Suppressor macrophage treated with lipopolysaccharide for 1 hour (primary cell): ENCODE measurements at regions not wholly inside any gene's neighbourhood (a gene's known extent, or its start where the extent isn't known, plus 50 kb on each side); places are given as distances from the start of the nearest gene placed in this dataset.
"Not testable (repeated sequence)": the region's sequence is repeated elsewhere in the genome, so short reads cannot be mapped to it uniquely, and the experiment has no call there.

Experiments used
- DNase-seq, 3 donors: peaks; one replicate each; pipeline ENCODE4 v3.0.0-alpha.2; 2020 to 2022

DNA sequence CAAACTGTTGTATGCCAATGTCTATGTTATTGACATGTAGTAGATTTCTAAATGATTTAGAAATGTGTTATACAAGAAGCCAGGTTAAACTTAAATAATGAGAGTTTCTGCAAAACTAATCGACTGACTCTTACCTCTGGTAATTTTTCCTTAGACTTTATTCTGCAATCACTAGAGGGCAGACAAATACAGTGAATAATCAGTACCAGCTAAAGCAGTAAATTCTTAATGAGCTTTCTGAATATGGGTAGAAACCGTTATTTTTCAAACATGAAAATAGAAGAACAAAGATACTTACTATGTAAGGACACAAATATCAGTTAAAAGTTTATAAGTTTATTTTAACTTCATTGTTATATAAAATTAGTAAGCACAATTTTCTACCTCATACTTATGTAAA lies 97.9 kb upstream of the RGS1 start:
- peak; percentile 45 to 79 (median 78) for DNase-seq

- peak; percentile 59 to 73 (median 67) for DNase-seq
These were observed 89.7 kb upstream of the RGS1 start for GRCh38 chr1:192485692-192486436.

DNA sequence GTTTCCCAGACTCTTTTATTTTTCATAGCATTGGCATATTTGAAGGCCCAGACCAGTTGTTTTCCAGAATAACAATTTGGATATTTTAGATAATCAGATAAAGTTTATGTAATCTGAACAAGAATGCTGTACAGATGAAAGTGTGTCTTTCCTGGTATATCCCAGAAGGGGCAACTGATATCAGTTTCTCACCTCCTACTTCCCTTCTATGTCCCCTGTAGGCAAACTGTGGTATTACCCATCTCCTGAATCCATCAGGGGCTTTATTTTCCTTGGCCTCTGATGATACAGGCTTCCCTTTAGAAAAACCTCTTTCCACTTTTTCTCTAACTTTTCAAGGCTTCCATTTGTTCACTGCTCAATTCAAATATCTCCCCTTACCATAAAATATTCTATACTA lies 87.5 kb upstream of the RGS1 start:
- no peak for DNase-seq

DNA sequence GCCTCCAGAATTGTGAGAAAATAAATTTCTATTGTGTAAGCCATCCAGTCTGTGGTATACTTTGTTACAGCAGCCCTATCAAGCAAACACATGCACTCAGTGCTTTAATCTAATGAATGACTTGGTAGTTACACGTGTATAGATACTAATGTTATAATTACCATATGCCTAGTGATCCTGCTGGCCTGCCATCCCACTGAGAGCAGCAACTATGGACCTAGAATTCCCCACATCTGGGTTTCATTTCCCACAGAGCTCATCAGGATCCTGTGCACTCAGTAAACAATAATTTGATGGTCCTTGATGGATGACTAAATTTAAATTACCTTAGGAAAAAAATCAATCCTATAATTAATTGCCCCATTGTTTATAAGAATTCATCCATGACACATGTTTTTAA lies 86.5 kb upstream of the RGS1 start:
- DNase-seq = no peak

DNA sequence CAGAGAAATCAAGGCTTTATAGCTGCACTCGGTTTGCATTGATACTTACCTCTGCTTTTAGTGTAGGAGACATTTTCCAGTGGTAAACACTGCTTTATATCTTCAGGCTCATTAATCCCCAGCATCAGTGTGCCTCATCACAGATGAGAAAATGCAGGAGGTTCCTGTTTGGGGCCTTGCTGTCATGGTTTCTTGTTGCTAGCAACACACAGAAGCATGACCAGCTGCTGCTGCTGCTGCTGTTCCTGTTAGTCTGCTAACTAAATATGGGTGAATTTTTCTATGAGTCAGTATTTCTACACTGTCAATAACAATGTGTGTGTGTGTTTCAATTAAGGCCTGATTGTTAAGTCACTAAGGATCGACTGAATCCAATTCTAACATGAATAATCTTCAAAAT lies 85.8 kb upstream of the RGS1 start:
- DNase-seq = peak; percentile 78 to 87 (median 79)

GRCh38 chr1:192491804-192492554 lies 83.6 kb upstream of the RGS1 start:
- DNase-seq = no peak

DNA sequence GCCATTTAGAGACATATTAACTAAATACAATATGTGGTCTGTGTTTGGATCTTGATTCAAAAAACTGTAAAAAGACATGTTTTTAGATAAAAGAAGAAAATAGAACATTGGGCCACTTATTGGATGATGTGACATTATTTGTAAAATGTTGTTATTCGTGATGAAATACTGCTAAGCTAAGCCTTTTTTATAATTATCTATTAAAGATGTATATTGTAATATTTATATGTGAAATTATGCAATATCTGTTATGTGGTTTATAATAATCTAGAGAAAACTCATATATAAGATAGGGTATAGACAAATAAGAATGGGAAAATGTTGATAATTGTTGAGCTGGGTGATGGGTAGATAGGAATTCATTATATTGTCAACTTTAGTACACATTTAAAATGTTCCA lies 82.0 kb upstream of the RGS1 start:
- no peak for DNase-seq

DNA sequence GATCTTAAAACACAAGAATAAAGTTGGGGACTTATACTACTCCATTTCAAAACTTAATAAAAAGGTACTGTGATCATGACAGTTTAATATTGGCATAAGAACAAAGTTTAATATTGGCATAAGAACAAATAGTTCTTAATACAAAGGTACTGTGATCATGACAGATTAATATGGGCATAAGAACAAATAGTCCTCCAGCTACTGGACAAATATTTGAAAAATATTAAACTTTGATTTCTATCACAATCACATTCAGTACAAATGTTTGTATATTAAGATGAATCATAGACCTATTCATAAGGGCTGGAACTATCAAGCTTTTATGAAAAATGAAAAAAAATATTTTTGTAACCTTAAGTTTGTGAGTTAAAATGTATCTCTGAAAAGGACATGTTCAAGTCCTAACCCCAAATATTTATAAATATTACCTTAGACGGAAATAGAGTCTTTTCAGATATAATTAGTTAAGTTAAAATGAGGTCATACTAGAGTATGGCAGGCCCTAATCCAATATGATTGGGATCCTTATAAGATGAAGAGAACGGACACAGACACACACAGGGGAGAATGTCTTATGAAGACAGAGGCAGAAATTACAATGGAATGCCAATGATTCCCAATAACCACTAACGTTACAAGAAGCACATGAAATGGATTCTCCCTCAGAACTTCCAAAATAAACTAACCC lies 79.1 kb upstream of the RGS1 start:
- no peak for DNase-seq

GRCh38 chr1:192497214-192497794 lies 78.3 kb upstream of the RGS1 start:
- DNase-seq = no peak

DNA sequence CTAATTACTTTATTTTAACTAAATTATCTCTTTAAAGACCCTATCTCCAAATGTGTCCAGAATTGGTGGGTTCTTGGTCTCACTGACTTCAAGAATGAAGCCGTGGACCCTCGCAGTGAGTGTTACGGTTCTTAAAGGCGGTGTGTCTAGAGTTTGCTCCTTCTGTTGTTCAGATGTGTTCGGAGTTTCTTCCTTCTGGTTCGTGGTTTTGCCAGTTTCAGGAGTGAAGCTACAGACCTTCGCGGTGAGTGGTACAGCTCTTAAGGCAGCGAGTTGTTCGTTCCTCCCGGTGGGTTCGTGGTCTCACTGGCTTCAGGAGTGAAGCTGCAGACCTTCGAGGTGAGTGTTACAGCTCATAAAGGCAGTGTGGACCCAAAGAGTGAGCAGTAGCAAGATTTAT lies 77.5 kb upstream of the RGS1 start:
- DNase-seq = not testable (repeated sequence)

DNA sequence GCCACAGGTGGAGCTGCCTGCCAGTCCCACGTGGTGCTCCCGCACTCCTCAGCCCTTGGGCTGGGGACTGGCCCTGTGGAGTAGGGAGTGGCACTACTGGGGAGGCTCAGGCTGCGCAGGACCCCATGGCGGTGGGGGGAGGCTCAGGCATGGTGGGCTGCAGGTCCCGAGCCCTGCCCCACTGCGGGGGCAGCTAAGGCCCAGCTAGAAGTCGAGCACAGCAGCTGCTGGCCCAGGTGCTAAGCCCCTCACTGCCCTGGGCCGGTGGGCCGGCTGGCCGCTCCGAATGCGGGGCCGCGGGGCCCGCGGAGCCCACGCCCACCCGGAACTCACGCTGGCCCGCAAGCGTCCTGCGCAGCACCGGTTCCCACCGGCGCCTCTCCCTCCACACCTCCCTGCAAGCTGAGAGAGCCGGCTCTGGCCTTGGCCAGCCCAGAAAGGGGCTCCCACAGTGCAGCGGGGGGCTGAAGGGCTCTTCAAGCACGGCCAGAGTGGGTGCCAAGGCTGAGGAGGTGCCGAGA lies 76.5 kb upstream of the RGS1 start:
- not testable (repeated sequence) for DNase-seq

GRCh38 chr1:192500541-192500940 lies 75.0 kb upstream of the RGS1 start:
- not testable (repeated sequence) for DNase-seq

DNA sequence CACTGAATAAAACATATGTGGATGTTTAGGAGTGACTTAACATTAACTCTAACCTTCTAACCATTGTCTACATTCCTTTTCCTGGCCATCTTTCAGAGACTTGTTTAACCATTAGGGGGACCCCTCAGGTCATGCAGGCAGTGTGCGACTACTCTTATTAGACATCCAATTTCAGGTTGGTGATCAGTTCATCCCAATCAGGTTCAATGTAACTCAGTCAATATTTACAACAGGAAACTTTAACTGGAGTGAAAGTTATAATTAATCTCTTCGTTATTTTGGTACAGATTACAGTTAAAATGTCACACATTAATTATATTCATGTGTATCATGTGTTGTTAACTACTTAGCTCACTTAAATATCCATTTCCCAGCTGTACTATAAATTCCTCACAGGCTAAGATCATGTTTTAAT lies 68.8 kb upstream of the RGS1 start:
- peak; percentile 59 to 66 (median 66) for DNase-seq

GRCh38 chr1:192512426-192513162 lies 63.0 kb upstream of the RGS1 start:
- DNase-seq = peak; percentile 90 to 96 (median 94)

GRCh38 chr1:192513196-192513595 lies 62.4 kb upstream of the RGS1 start:
- DNase-seq = no peak

DNA sequence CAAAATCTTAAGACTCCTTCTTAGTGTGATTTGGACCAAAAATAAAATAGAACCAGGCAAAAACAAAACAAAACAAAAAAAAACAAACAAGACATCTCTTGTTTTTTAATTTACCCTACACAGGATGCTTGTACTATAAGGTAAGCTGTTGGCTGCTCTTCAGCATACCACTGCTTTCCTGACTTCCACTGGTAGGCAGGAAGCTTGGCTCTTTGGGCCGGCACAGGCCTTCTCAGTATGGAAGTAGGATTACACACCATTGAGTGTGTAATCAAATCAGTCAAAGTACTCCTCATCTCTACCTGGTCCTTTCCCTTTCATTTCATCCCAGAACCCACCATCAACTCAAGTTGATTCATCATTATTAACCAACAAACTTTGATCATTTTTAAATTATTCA lies 61.9 kb upstream of the RGS1 start:
- DNase-seq = no peak

DNA sequence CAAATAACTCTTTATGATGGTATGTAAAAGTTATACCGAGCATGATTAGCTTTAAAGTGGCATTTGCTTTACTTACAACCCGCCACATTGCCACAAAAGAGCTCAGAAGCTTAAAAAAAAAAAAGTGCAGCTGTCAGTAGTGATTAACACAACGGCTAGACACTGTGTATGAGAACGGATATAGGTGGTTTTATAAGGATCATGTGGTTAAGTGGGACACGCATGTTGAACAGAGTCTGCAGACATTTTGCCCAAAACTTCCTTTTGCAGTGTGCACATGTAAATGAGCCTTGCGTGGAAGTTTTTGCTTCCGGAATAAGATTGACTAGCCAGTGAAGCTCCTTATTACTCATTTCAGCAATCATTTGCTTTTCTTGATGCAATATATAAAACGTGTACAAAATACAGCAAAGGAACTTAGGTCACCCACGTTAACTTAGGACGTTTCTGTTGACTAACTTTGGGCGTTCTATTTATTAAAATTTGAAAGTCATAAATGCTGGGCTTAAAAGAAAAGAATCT lies 58.7 kb upstream of the RGS1 start:
- DNase-seq = peak; percentile 89 to 99 (median 95)

- not testable (repeated sequence) for DNase-seq
These were observed 57.7 kb upstream of the RGS1 start for GRCh38 chr1:192517716-192518355.

GRCh38 chr1:192518700-192519099 lies 56.9 kb upstream of the RGS1 start:
- DNase-seq = peak; percentile 63 to 78 (median 71)

GRCh38 chr1:192521734-192522133 lies 53.8 kb upstream of the RGS1 start:
- peak; percentile 66 to 69 (median 68) for DNase-seq

- DNase-seq = no peak
These were observed 52.9 kb upstream of the RGS1 start for GRCh38 chr1:192522673-192523072.
